ENCODE measurements at regions not wholly inside any gene's neighbourhood (a gene's known extent, or its start where the extent isn't known, plus 50 kb on each side); places are given as distances from the start of the nearest gene placed in this dataset.

GRCh38 chr6:40222354-40222753 is 288.1 kb upstream of the MOCS1 start:
- TF ChIP-seq CTCF (conservative IDR thresholded peaks at IDR 0.05), result no peak
- TF ChIP-seq ZFX (IDR thresholded peaks at IDR 0.05), result no peak
